Calu3 (cell line): ENCODE measurements at regions not wholly inside any gene's neighbourhood (a gene's known extent, or its start where the extent isn't known, plus 50 kb on each side); places are given as distances from the start of the nearest gene placed in this dataset.
"Not testable (repeated sequence)": the region's sequence is repeated elsewhere in the genome, so short reads cannot be mapped to it uniquely, and the experiment has no call there.

ENCODE experiments used
- BruUV-seq: library from RNA; stranded (reverse); fragments of 400-500 nt; replicated peaks from 2 replicates; lab custom pipeline; 2021; lab: Mats Ljungman, UMichigan
- CTCF ChIA-PET: fragments of 300-600 bp; sonication (Branson Sonifier 250); formaldehyde crosslinking; loops from one replicate; lab custom pipeline; 2022; ENCODE audit warnings: antibody characterized with exemption; lab: Charles Lee
- DNase-seq: peaks from one replicate; pipeline ENCODE4 v3.0.0; 2022
- H3K27ac Mint-ChIP-seq: one replicate; pipeline ENCODE4 v1.8.0; 2022; ENCODE audit warnings: mixed read lengths; ENCODE audit not compliant: unreplicated experiment
- H3K27me3 Mint-ChIP-seq: one replicate; pipeline ENCODE4 v1.8.0; 2022; ENCODE audit warnings: mixed read lengths; ENCODE audit not compliant: unreplicated experiment
- H3K36me3 Mint-ChIP-seq: one replicate; pipeline ENCODE4 v1.8.0; 2022; ENCODE audit warnings: mild to moderate bottlenecking, moderate library complexity, mixed read lengths; ENCODE audit not compliant: insufficient read depth, unreplicated experiment
- H3K4me1 Mint-ChIP-seq: one replicate; pipeline ENCODE4 v1.8.0; 2022; ENCODE audit warnings: mild to moderate bottlenecking, low read depth, mixed read lengths; ENCODE audit not compliant: unreplicated experiment
- H3K4me3 Mint-ChIP-seq: one replicate; pipeline ENCODE4 v1.8.0; 2022; ENCODE audit warnings: mild to moderate bottlenecking, low read depth, moderate library complexity, mixed read lengths; ENCODE audit not compliant: unreplicated experiment
- H3K9me3 Mint-ChIP-seq: one replicate; pipeline ENCODE4 v1.8.0; 2022; ENCODE audit warnings: low read depth, mixed read lengths; ENCODE audit not compliant: unreplicated experiment
- CTCF ChIP-seq: fragments of 200-600 bp; IDR thresholded peaks from one replicate; pipeline ENCODE4 v1.8.0; 2022; ENCODE audit warnings: antibody characterized with exemption; ENCODE audit not compliant: unreplicated experiment
- intact Hi-C: fragments of 100-400 bp; cut with micrococcal nuclease; formaldehyde crosslinking; loops from one replicate; pipeline ENCODE4 v1.10.0; 2022; ENCODE audit not compliant: unreplicated experiment

GRCh38 chr7:35971133-35971891 is 170.5 kb downstream of the SEPTIN7 start:
- H3K27ac Mint-ChIP-seq = peak overlapping the region; percentile 27
- no peaks in the 10 kb centered on the region for H3K27me3 Mint-ChIP-seq
- no peaks in the 10 kb centered on the region for H3K36me3 Mint-ChIP-seq
- peak; percentile 84 for TF ChIP-seq CTCF
- BruUV-seq = no TSS peak
- DNase-seq = peak; percentile 77
- intact Hi-C loops = loop anchor here (5.0 kb wide), 1 partner anchor 264 kb away; no protein-coding TSS in a partner anchor
- CTCF ChIA-PET = interaction anchor here (0.6 to 1.7 kb wide), 4 partner anchors 31 to 348 kb away, joined by 3 to 10 read pairs (median 4); no protein-coding TSS in a partner anchor
- H3K9me3 Mint-ChIP-seq = no peaks in the 10 kb centered on the region
- peak overlapping the region; percentile 70 for H3K4me3 Mint-ChIP-seq
- peaks cover 9% of the 10 kb centered on the region for H3K4me1 Mint-ChIP-seq

DNA sequence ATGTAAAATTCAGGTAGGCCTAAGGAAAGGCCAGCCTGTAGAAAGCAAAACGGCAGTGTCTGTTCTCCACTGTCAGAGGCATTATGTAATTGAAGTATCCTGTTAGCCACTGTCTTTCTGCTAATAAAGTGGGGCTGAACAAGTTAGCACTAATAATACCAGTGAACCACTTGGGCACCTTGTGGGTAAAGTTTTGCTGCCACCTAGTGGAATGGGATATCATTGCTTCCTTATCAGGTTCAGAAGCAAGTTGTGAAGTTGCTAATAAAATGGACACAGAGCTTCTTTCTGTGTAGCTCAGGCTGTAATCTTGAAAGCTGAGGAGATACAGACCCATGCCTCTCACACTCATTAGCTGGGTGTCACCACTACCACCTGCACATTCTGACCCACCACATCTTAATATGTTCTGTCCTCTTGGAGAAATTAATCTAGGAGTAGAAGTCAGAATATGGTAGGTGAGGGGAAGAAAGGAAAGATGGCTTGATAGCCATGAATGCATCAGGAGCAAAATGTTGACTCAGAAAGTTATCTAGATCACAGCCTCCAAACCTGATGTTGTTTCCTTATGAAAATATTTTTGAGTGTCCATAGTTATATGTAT is 175.1 kb downstream of the SEPTIN7 start:
- no TSS peak for BruUV-seq
- TF ChIP-seq CTCF = peak; percentile 87
- no peaks in the 10 kb centered on the region for H3K27me3 Mint-ChIP-seq
- CTCF ChIA-PET = interaction anchor here (0.6 to 1.4 kb wide), 10 partner anchors 9 to 590 kb away, joined by 3 to 9 read pairs (median 4); partner anchors contain the start of gene HERPUD2
- no peak overlapping the region for H3K4me3 Mint-ChIP-seq
- no peaks in the 10 kb centered on the region for H3K36me3 Mint-ChIP-seq
- peak; percentile 80 for DNase-seq
- H3K27ac Mint-ChIP-seq = no peak overlapping the region
- H3K9me3 Mint-ChIP-seq = no peaks in the 10 kb centered on the region
- peaks cover 9% of the 10 kb centered on the region for H3K4me1 Mint-ChIP-seq
- intact Hi-C loops = loop anchor here (1.0 kb wide), 1 partner anchor 59 kb away; no protein-coding TSS in a partner anchor

DNA sequence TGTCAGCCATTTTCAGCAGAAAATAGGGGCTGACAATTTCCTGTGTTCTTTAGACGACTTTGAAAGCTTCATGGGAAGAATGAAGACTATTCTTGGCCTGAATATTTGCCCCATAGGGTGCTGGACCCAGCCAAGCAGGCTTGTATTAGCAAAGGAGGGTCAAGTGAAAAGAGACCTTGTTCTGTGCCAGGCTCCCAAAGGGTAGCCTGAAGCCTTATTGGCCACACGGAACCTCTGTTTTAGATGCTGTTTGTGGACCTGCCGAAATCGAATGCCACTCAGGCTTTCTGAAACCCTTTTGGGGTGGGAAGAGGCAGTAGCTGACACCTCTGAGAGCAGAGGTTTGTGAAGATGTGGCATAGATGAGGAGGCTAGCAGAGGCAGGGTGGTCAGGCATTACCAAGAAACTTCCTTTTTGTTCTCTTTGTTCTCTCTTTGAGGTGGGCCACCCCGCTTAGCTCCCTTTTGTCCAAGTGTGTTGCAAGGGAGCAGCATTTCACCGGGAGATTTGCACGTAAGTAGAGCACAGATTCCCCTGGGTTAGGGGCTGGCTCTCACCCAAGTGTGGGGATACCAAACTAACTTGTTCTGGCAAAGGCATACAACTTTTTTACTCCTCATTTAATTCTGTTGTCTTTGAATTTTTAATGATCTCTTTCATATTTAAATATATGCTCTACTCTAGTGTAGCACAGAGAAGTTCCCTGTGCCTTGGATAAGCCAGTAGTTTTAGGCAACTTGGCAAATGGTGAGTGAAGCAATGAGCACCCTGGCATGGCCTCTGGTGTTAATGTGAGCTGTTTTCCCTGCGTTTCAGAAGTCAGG is 174.0 kb upstream of the EEPD1 start:
- H3K4me1 Mint-ChIP-seq, H3K9me3 Mint-ChIP-seq, H3K27ac Mint-ChIP-seq, intact Hi-C loops, CTCF ChIA-PET, H3K36me3 Mint-ChIP-seq, DNase-seq, BruUV-seq, H3K4me3 Mint-ChIP-seq, H3K27me3 Mint-ChIP-seq: not testable (repeated sequence)

GRCh38 chr7:35982600-35982999 is 170.5 kb upstream of the EEPD1 start:
- Mint-ChIP-seq H3K27me3 (no peaks in the 10 kb centered on the region), H3K36me3 (no peaks in the 10 kb centered on the region), H3K4me3 (no peak overlapping the region), H3K9me3 (no peaks in the 10 kb centered on the region), H3K27ac (no peak overlapping the region), H3K4me1 (peaks cover 10% of the 10 kb centered on the region)
- intact Hi-C loops = loop anchor here (10.0 kb wide), 2 partner anchors 102 to 132 kb away; no protein-coding TSS in a partner anchor
- TF ChIP-seq CTCF = no peak
- DNase-seq = no peak
- CTCF ChIA-PET = no interaction called here
- no TSS peak for BruUV-seq
